Glutamatergic neuron (in vitro differentiated cells): ENCODE measurements at regions not wholly inside any gene's neighbourhood (a gene's known extent, or its start where the extent isn't known, plus 50 kb on each side); places are given as distances from the start of the nearest gene placed in this dataset.

Experiments
- DNase-seq: peaks from one replicate; pipeline ENCODE4 v3.0.0; 2022
- H3K27ac Mint-ChIP-seq: one replicate; pipeline ENCODE4 v1.8.0; 2020; ENCODE audit warnings: mild to moderate bottlenecking, mixed read lengths, inconsistent platforms; ENCODE audit not compliant: unreplicated experiment
- H3K27me3 Mint-ChIP-seq: one replicate; pipeline ENCODE4 v1.8.0; 2020; ENCODE audit warnings: mild to moderate bottlenecking, moderate library complexity, mixed read lengths, inconsistent platforms; ENCODE audit not compliant: unreplicated experiment
- H3K36me3 Mint-ChIP-seq: one replicate; pipeline ENCODE4 v1.8.0; 2020; ENCODE audit warnings: mild to moderate bottlenecking, mixed read lengths, inconsistent platforms; ENCODE audit not compliant: unreplicated experiment
- H3K4me1 Mint-ChIP-seq: one replicate; pipeline ENCODE4 v1.8.0; 2020; ENCODE audit warnings: mild to moderate bottlenecking, low read depth, mixed read lengths, inconsistent platforms; ENCODE audit not compliant: unreplicated experiment
- H3K4me3 Mint-ChIP-seq: one replicate; pipeline ENCODE4 v1.8.0; 2020; ENCODE audit warnings: mild to moderate bottlenecking, mixed read lengths, inconsistent platforms; ENCODE audit not compliant: unreplicated experiment
- H3K9me3 Mint-ChIP-seq: one replicate; pipeline ENCODE4 v1.8.0; 2020; ENCODE audit warnings: mild to moderate bottlenecking, moderate library complexity, mixed read lengths, inconsistent platforms; ENCODE audit not compliant: unreplicated experiment
- CTCF ChIP-seq: fragments of 200-600 bp; sonication (generic); IDR thresholded peaks from one replicate; pipeline ENCODE4 v1.5.0; 2021; ENCODE audit not compliant: partially characterized antibody, unreplicated experiment

- Mint-ChIP-seq H3K9me3 (no peaks in the 10 kb centered on the region), H3K36me3 (no peaks in the 10 kb centered on the region), H3K27ac (no peak overlapping the region), H3K4me3 (no peak overlapping the region), H3K4me1 (peaks cover 4% of the 10 kb centered on the region), H3K27me3 (no peaks in the 10 kb centered on the region)
- no peak for DNase-seq
- TF ChIP-seq CTCF: no peak
These were observed 797.7 kb upstream of the EDIL3 start for GRCh38 chr5:85182344-85182743.

- H3K4me3 Mint-ChIP-seq: no peak overlapping the region
- H3K36me3 Mint-ChIP-seq: peaks cover 3% of the 10 kb centered on the region
- TF ChIP-seq CTCF: no peak
- no peaks in the 10 kb centered on the region for H3K4me1 Mint-ChIP-seq
- H3K9me3 Mint-ChIP-seq: no peaks in the 10 kb centered on the region
- no peaks in the 10 kb centered on the region for H3K27me3 Mint-ChIP-seq
- no peak overlapping the region for H3K27ac Mint-ChIP-seq
- DNase-seq: no peak
These were observed 819.6 kb upstream of the EDIL3 start for GRCh38 chr5:85204289-85204688.

GRCh38 chr5:85205430-85205829 lies 820.8 kb upstream of the EDIL3 start:
- TF ChIP-seq CTCF: no peak
- Mint-ChIP-seq H3K4me3 (no peak overlapping the region), H3K4me1 (no peaks in the 10 kb centered on the region), H3K27me3 (no peaks in the 10 kb centered on the region), H3K9me3 (no peaks in the 10 kb centered on the region), H3K27ac (no peak overlapping the region), H3K36me3 (peaks cover 3% of the 10 kb centered on the region)
- no peak for DNase-seq

GRCh38 chr5:85225388-85225787 lies 840.7 kb upstream of the EDIL3 start:
- no peaks in the 10 kb centered on the region for H3K36me3 Mint-ChIP-seq
- H3K9me3 Mint-ChIP-seq: peaks cover 3% of the 10 kb centered on the region

GRCh38 chr5:85249204-85249603 lies 864.5 kb upstream of the EDIL3 start:
- no peaks in the 10 kb centered on the region for H3K9me3 Mint-ChIP-seq
- DNase-seq: no peak
- H3K27me3 Mint-ChIP-seq: no peaks in the 10 kb centered on the region
- H3K36me3 Mint-ChIP-seq: peaks cover 8% of the 10 kb centered on the region
- H3K4me1 Mint-ChIP-seq: no peaks in the 10 kb centered on the region
- H3K27ac Mint-ChIP-seq: no peak overlapping the region
- TF ChIP-seq CTCF: no peak
- H3K4me3 Mint-ChIP-seq: no peak overlapping the region

More at GRCh38 chr5:85225388-85225787, 840.7 kb upstream of the EDIL3 start:
- H3K4me3 Mint-ChIP-seq: no peak overlapping the region
- H3K27me3 Mint-ChIP-seq: no peaks in the 10 kb centered on the region
- no peak for TF ChIP-seq CTCF
- no peak overlapping the region for H3K27ac Mint-ChIP-seq
- DNase-seq: no peak
- no peaks in the 10 kb centered on the region for H3K4me1 Mint-ChIP-seq
